HepG2 (cell line): ENCODE measurements at regions not wholly inside any gene's neighbourhood (a gene's known extent, or its start where the extent isn't known, plus 50 kb on each side); places are given as distances from the start of the nearest gene placed in this dataset.

ENCODE experiments used
- ATAC-seq: fragments of 200-7000 bp; cut with Tn5 transposase; 3 replicates; pipeline ENCODE4 v1.9.1; 2020; ENCODE audit warnings: mild to moderate bottlenecking, moderate library complexity
- BruUV-seq: library from RNA; stranded (reverse); fragments of 400-500 nt; replicated peaks from 2 replicates; lab custom pipeline; 2021; lab: Mats Ljungman, UMichigan
- CTCF ChIA-PET: fragments of 300-600 bp; formaldehyde crosslinking; extraction: SDS; loops from one replicate; lab custom pipeline; 2021; ENCODE audit warnings: low total read pairs, inconsistent platforms, low intra/inter-chr PET ratio; lab: Yijun Ruan, JAX
- POLR2A ChIA-PET: fragments of 350-600 bp; sonication (Branson Sonifier 250); formaldehyde crosslinking; loops from one replicate; lab custom pipeline; 2020; ENCODE audit warnings: antibody characterized with exemption, inconsistent platforms; lab: Yijun Ruan, JAX
- DNase-seq: peaks from one replicate; pipeline ENCODE4 v3.0.0-alpha.2; 2015; ENCODE audit warnings: low spot score
- FAIRE-seq: peaks from 3 replicates; lab custom pipeline; 2011; peaks lifted over from hg19 to GRCh38; lab: Jason Lieb, UNC
- H2AFZ ChIP-seq: one replicate; pipeline ENCODE4 v1.6.1; 2011; ENCODE audit warnings: low read length, inconsistent platforms
- H3K27ac ChIP-seq: fragments of 300-600 bp; 3 replicates; pipeline ENCODE4 v1.8.0; 2011; ENCODE audit warnings: mixed run types, mild to moderate bottlenecking, mixed read lengths, low read length, inconsistent platforms; ENCODE audit not compliant: insufficient read depth; ENCODE audit errors: extremely low read length
- H3K27me3 ChIP-seq, 2 experiments: fragments of 200-600 bp in 1 of 2; 2 replicates in 1 of 2; 3 replicates in 1 of 2; pipeline versions ENCODE4 v1.6.0 to v1.8.0; 2011; ENCODE audit warnings: low read length in 2 of 2, mild to moderate bottlenecking in 2 of 2, moderate library complexity in 2 of 2, inconsistent platforms in 1 of 2; ENCODE audit not compliant: insufficient read depth in 2 of 2, control insufficient read depth in 1 of 2
- H3K36me3 ChIP-seq, 2 experiments: fragments of 200-600 bp in 1 of 2; replicated peaks in 1 of 2; 2 replicates in 1 of 2; 3 replicates in 1 of 2; pipeline versions ENCODE4 v1.5.1 to v1.8.0; 2011; ENCODE audit warnings: low read length in 2 of 2, inconsistent platforms in 1 of 2; ENCODE audit not compliant: insufficient read depth in 2 of 2, control insufficient read depth in 1 of 2
- H3K4me1 ChIP-seq: 2 replicates; pipeline ENCODE4 v1.5.1; 2012; ENCODE audit warnings: low read length, inconsistent platforms; ENCODE audit not compliant: insufficient read depth
- H3K4me2 ChIP-seq: 2 replicates; pipeline ENCODE4 v1.6.0; 2011; ENCODE audit warnings: low read depth, low read length, inconsistent platforms
- H3K4me3 ChIP-seq, 3 experiments: fragments of 200-600 bp in 1 of 3; sonication (generic), shearing (Covaris generic) in 1 of 3; replicated peaks in 1 of 3; 2 replicates each; pipeline ENCODE4 v1.5.1; 2011 to 2016; ENCODE audit warnings: low read length in 3 of 3, inconsistent platforms in 2 of 3, low read depth in 2 of 3, mild to moderate bottlenecking in 2 of 3, control low read depth in 1 of 3, mixed read lengths in 1 of 3; ENCODE audit not compliant: insufficient read depth in 1 of 3
- H3K79me2 ChIP-seq: one replicate; pipeline ENCODE4 v1.6.1; 2011; ENCODE audit warnings: low read length, inconsistent platforms; ENCODE audit not compliant: insufficient read depth
- H3K9ac ChIP-seq: 2 replicates; pipeline ENCODE4 v1.6.0; 2011; ENCODE audit warnings: mild to moderate bottlenecking, low read depth, low read length, inconsistent platforms; ENCODE audit not compliant: insufficient read depth
- H3K9me3 ChIP-seq: 2 replicates; pipeline ENCODE4 v1.5.1; 2012; ENCODE audit warnings: mild to moderate bottlenecking, low read length
- H4K20me1 ChIP-seq: 2 replicates; pipeline ENCODE4 v1.6.0; 2011; ENCODE audit warnings: inconsistent platforms, mild to moderate bottlenecking, low read length, moderate library complexity; ENCODE audit not compliant: insufficient read depth
- ARNT ChIP-seq: fragments of 450-650 bp; IDR thresholded peaks from 2 replicates; pipeline ENCODE4 v1.6.1; 2017
- HDAC2 ChIP-seq: sonication (generic); formaldehyde crosslinking; IDR thresholded peaks from 2 replicates; pipeline ENCODE4 v1.4.0; 2020; ENCODE audit warnings: missing genetic modification reagents
- KLF12 ChIP-seq: sonication (generic); formaldehyde crosslinking; IDR thresholded peaks from 2 replicates; pipeline ENCODE4 v1.4.0; 2020; ENCODE audit warnings: missing genetic modification reagents, borderline replicate concordance
- NCOA5 ChIP-seq: sonication (generic); formaldehyde crosslinking; IDR thresholded peaks from 2 replicates; pipeline ENCODE4 v1.4.0; 2020; ENCODE audit warnings: missing genetic modification reagents
- NFE2L2 ChIP-seq: fragments of 150-350 bp; IDR thresholded peaks from 2 replicates; pipeline ENCODE4 v1.6.1; 2014; ENCODE audit warnings: low read length
- PRPF4 ChIP-seq: fragments of 200-400 bp; formaldehyde crosslinking; IDR thresholded peaks from 2 replicates; pipeline ENCODE4 v1.6.1; 2016; ENCODE audit warnings: low read length, low read depth; ENCODE audit not compliant: poor library complexity, severe bottlenecking
- RELA ChIP-seq: sonication (generic); formaldehyde crosslinking; IDR thresholded peaks from 2 replicates; pipeline ENCODE4 v1.4.0; 2020; ENCODE audit warnings: missing genetic modification reagents
- SUZ12 ChIP-seq: fragments of 150-350 bp; IDR thresholded peaks from 2 replicates; pipeline ENCODE4 v1.6.1; 2014; ENCODE audit warnings: low read depth, low read length
- TOE1 ChIP-seq: sonication (generic); formaldehyde crosslinking; IDR thresholded peaks from 2 replicates; pipeline ENCODE4 v1.4.0; 2020; ENCODE audit warnings: mild to moderate bottlenecking, missing genetic modification reagents
- ZNF251 ChIP-seq: sonication (generic); formaldehyde crosslinking; IDR thresholded peaks from 2 replicates; pipeline ENCODE4 v1.9.0; 2021; ENCODE audit warnings: mild to moderate bottlenecking, missing genetic modification reagents
- ZNF572 ChIP-seq: sonication (generic); formaldehyde crosslinking; IDR thresholded peaks from 2 replicates; pipeline ENCODE4 v1.5.1; 2020; ENCODE audit warnings: mild to moderate bottlenecking, missing genetic modification reagents
- ZNF773 ChIP-seq: sonication (generic); formaldehyde crosslinking; IDR thresholded peaks from 2 replicates; pipeline ENCODE4 v1.4.0; 2020; ENCODE audit warnings: missing genetic modification reagents, borderline replicate concordance
- ZNF792 ChIP-seq: IDR thresholded peaks from 2 replicates; pipeline ENCODE4 v1.6.1; 2016
- ZSCAN20 ChIP-seq: sonication (generic); formaldehyde crosslinking; IDR thresholded peaks from 2 replicates; pipeline ENCODE4 v1.4.0; 2020; ENCODE audit warnings: missing genetic modification reagents, mild to moderate bottlenecking, borderline replicate concordance
- ZSCAN29 ChIP-seq: sonication (generic); formaldehyde crosslinking; conservative IDR thresholded peaks from 2 replicates; pipeline ENCODE4 v1.4.0; 2020; ENCODE audit warnings: mild to moderate bottlenecking, missing genetic modification reagents
- WGBS: methylation state at CpG from one replicate; pipeline ENCODE4 v1.1.6; 2017; ENCODE audit warnings: low lambda C conversion rate; 5-methylcytosine and 5-hydroxymethylcytosine counted together
- in situ Hi-C: cut with HindIII; loops from 2 replicates; pipeline ENCODE4 v1.10.0; 2017; ENCODE audit warnings: low pct_unique_long_range_greater_than_20kb; ENCODE audit not compliant: extremely low pct_ligation_motif_present
- intact Hi-C: fragments of 100-400 bp; cut with micrococcal nuclease; formaldehyde crosslinking; loops from one replicate; pipeline ENCODE4 v1.10.0; 2022; ENCODE audit not compliant: unreplicated experiment
- TF ChIP-seq, protein P1 (sequence below): sonication (generic); formaldehyde crosslinking; IDR thresholded peaks from 2 replicates; pipeline ENCODE4 v1.8.0; 2022; ENCODE audit warnings: missing genetic modification reagents, low read depth, mild to moderate bottlenecking, borderline replicate concordance
- TF ChIP-seq, protein P2 (sequence below): IDR thresholded peaks from 2 replicates; pipeline ENCODE4 v1.6.1; 2016

DNA sequence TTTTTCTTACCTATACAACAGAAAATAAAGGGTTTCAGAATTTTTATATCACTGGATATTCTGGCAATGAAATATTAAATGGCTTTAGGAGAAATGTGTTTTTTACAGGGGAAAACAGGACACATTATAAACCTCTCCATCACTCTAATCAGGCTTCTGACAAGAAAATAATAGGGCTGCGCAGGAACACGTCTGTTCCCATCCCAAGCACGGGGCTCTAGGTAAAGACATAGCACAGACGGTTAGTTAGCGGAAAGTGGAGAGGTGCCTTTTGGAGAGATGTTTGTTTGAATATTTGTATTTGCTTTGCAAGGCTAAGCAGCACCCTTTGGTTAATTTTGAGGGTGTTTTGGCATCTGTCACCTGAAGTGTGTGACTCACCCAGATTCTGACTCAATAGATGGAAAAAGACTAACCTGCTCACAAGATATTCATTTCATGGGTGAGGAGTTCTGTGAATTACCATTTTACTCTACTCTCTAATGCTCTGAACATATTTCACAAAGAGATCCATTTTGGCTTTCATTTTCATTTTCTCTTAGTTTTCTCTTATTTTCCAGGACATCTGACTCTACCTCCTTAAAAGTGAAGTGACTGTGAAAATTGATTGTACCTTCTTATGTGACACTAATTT is 174.5 kb upstream of the AKR1E2 start:
- Histone ChIP-seq H3K36me3 (no peaks in the 10 kb centered on the region), H3K4me3 (no peak overlapping the region), H4K20me1 (no peaks in the 10 kb centered on the region), H3K27me3 (peaks cover 0 to 18% of the 10 kb centered on the region in 2 experiments; a peak in 1 of 5 replicates), H3K9ac (no peak overlapping the region), H3K9me3 (no peaks in the 10 kb centered on the region), H3K4me1 (no peaks in the 10 kb centered on the region), H3K79me2 (no peaks in the 10 kb centered on the region), H3K4me2 (no peak overlapping the region), H2AFZ (no peak overlapping the region), H3K27ac (no peak overlapping the region)
- WGBS: 28% methylated on average over 5 of the region's 5 CpGs
- ATAC-seq (no peak), DNase-seq (no peak), FAIRE-seq (no peak)
- in situ Hi-C loops (loop anchor here (10.0 kb wide), 1 partner anchor 1407 kb away; no protein-coding TSS in a partner anchor), intact Hi-C loops (no loop called here)
- BruUV-seq: no TSS peak
- ChIA-PET POLR2A (no interaction called here), CTCF (no interaction called here)
- no peak for TF ChIP-seq ZSCAN29
- TF ChIP-seq, protein P1, sequence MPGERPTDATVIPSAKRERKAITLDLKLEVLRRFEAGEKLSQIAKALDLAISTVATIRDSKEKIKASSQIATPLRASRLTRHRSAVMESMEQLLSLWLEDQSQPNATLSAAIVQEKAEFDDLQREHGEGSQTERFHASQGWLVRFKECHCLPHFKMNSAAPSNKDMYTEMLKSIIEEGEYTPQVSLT (CRISPR knock-in tag): no peak
- TF ChIP-seq RELA: no peak
- TF ChIP-seq HDAC2 (CRISPR knock-in tag): no peak
- no peak for TF ChIP-seq SUZ12
- no peak for TF ChIP-seq NFE2L2
- TF ChIP-seq ZNF251 (CRISPR knock-in tag): no peak
- no peak for TF ChIP-seq ZNF773 (CRISPR knock-in tag)
- no peak for TF ChIP-seq ZSCAN20 (CRISPR knock-in tag)
- TF ChIP-seq KLF12 (CRISPR knock-in tag): no peak
- no peak for TF ChIP-seq ZNF792
- TF ChIP-seq ARNT: no peak
- TF ChIP-seq, protein P2, sequence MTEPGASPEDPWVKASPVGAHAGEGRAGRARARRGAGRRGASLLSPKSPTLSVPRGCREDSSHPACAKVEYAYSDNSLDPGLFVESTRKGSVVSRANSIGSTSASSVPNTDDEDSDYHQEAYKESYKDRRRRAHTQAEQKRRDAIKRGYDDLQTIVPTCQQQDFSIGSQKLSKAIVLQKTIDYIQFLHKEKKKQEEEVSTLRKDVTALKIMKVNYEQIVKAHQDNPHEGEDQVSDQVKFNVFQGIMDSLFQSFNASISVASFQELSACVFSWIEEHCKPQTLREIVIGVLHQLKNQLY (CRISPR knock-in tag): no peak
- TF ChIP-seq PRPF4: no peak
- TF ChIP-seq NCOA5 (CRISPR knock-in tag): no peak
- TF ChIP-seq ZNF572 (CRISPR knock-in tag): no peak
- TF ChIP-seq TOE1: no peak
